HepG2 (cell line): ENCODE measurements at regions not wholly inside any gene's neighbourhood (a gene's known extent, or its start where the extent isn't known, plus 50 kb on each side); places are given as distances from the start of the nearest gene placed in this dataset.

ENCODE experiments used
- KLF9 ChIP-seq: IDR thresholded peaks from 2 replicates; pipeline ENCODE4 v1.6.1; 2016; ENCODE audit warnings: low read depth
- MEIS2 ChIP-seq: sonication (generic); formaldehyde crosslinking; IDR thresholded peaks from 2 replicates; pipeline ENCODE4 v1.9.0; 2021; ENCODE audit warnings: mild to moderate bottlenecking, missing genetic modification reagents
- MTF2 ChIP-seq: sonication (generic); formaldehyde crosslinking; IDR thresholded peaks from 2 replicates; pipeline ENCODE4 v1.5.0; 2020; ENCODE audit warnings: missing genetic modification reagents, borderline replicate concordance
- RORA ChIP-seq: sonication (generic); formaldehyde crosslinking; IDR thresholded peaks from 2 replicates; pipeline ENCODE4 v1.5.0; 2020; ENCODE audit warnings: mild to moderate bottlenecking, missing genetic modification reagents, moderate library complexity
- YEATS4 ChIP-seq: sonication (generic); formaldehyde crosslinking; IDR thresholded peaks from 2 replicates; pipeline ENCODE4 v1.4.0; 2020; ENCODE audit warnings: missing genetic modification reagents, borderline replicate concordance
- ZFX ChIP-seq: sonication (generic); formaldehyde crosslinking; IDR thresholded peaks from 2 replicates; pipeline ENCODE4 v1.4.0; 2020; ENCODE audit warnings: mild to moderate bottlenecking, low read depth, missing genetic modification reagents, moderate library complexity
- ZNF446 ChIP-seq: sonication (generic); formaldehyde crosslinking; IDR thresholded peaks from 2 replicates; pipeline ENCODE4 v1.5.0; 2020; ENCODE audit warnings: mild to moderate bottlenecking, missing genetic modification reagents
- ZNF614 ChIP-seq: IDR thresholded peaks from 2 replicates; pipeline ENCODE4 v1.6.1; 2018; ENCODE audit warnings: missing biosample characterization, missing genetic modification reagents, inconsistent platforms, borderline replicate concordance
- TF ChIP-seq, protein P1 (sequence below): IDR thresholded peaks from 2 replicates; pipeline ENCODE4 v1.6.1; 2016; ENCODE audit warnings: missing compliant biosample characterization, missing genetic modification reagents, borderline replicate concordance
- TF ChIP-seq, protein P2 (sequence below): sonication (generic); formaldehyde crosslinking; IDR thresholded peaks from 2 replicates; pipeline ENCODE4 v1.5.1; 2020; ENCODE audit warnings: missing genetic modification reagents, mild to moderate bottlenecking, borderline replicate concordance
- TF ChIP-seq, protein P3 (sequence below): sonication (generic); formaldehyde crosslinking; IDR thresholded peaks from 2 replicates; pipeline ENCODE4 v1.4.0; 2020; ENCODE audit warnings: mild to moderate bottlenecking, missing genetic modification reagents
- TF ChIP-seq, protein P4 (sequence below): IDR thresholded peaks from 2 replicates; pipeline ENCODE4 v1.6.1; 2016; ENCODE audit warnings: mild to moderate bottlenecking, missing biosample characterization, missing genetic modification reagents
- TF ChIP-seq, protein P5 (sequence below): sonication (generic); formaldehyde crosslinking; IDR thresholded peaks from 2 replicates; pipeline ENCODE4 v1.4.0; 2020; ENCODE audit warnings: missing genetic modification reagents
- TF ChIP-seq, protein P6 (sequence below): conservative IDR thresholded peaks from 2 replicates; pipeline ENCODE4 v1.6.1; 2018; ENCODE audit warnings: missing genetic modification reagents
- TF ChIP-seq, protein P7 (sequence below): sonication (generic); formaldehyde crosslinking; IDR thresholded peaks from 2 replicates; pipeline ENCODE4 v1.4.0; 2020; ENCODE audit warnings: missing genetic modification reagents

DNA sequence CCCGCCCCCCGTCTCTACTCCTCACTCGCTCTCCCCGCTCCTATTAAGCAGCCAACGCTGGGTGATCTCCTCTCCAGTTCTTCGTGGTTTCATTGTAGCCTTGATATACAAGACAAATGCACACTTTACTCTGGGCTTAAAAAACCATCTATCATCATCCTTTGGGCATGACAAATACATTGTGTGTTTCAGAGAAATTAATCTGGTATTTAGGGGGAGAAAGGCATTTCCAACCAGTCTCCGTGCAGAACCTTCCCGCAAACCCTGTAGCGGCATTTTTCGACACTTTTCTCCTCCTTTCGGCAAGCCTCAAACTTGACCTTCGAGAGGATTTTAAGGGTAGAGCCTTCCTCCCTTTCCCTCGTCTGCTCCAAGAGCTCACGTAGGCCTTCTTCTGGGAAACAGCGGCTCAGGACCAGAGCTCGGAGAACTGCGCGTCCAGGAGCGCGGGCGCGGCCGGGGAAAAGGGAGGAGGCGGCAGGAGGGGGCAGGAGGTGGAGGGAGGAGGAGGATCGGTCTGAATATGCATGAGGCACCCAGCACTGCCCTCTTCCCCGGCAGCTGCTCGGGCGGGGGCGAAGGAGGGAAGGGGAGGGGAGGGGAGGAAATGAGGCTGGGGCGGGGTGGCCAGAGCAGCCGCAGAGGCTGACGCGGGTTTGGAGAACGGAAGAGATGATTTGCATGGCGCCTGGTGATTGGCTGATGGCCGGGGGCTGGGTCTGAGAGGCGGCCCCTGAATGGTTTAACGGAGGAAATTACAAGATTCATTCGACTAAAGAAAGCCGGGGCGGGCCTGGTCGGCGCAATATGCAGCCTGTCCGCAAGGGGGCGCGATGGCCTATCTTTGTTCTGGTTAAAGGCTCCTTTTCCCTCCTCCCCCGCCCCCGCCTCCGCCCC is 127.5 kb downstream of the TMEM161B start (continued):
- TF ChIP-seq, protein P1, sequence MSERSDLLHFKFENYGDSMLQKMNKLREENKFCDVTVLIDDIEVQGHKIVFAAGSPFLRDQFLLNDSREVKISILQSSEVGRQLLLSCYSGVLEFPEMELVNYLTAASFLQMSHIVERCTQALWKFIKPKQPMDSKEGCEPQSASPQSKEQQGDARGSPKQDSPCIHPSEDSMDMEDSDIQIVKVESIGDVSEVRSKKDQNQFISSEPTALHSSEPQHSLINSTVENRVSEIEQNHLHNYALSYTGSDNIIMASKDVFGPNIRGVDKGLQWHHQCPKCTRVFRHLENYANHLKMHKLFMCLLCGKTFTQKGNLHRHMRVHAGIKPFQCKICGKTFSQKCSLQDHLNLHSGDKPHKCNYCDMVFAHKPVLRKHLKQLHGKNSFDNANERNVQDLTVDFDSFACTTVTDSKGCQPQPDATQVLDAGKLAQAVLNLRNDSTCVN (CRISPR knock-in tag): no peak
- TF ChIP-seq, protein P2, sequence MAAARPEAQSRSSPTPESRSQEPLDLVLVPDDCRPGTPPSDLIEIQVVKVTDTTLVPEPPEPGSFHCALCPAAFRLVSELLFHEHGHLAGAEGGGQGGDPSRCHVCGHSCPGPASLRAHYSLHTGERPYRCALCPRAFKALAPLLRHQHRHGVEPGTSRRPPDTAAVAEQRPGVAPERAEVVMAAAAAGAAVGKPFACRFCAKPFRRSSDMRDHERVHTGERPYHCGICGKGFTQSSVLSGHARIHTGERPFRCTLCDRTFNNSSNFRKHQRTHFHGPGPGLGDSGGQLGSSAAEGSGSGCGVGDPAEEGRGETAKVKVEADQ (CRISPR knock-in tag): no peak
- TF ChIP-seq, protein P3, sequence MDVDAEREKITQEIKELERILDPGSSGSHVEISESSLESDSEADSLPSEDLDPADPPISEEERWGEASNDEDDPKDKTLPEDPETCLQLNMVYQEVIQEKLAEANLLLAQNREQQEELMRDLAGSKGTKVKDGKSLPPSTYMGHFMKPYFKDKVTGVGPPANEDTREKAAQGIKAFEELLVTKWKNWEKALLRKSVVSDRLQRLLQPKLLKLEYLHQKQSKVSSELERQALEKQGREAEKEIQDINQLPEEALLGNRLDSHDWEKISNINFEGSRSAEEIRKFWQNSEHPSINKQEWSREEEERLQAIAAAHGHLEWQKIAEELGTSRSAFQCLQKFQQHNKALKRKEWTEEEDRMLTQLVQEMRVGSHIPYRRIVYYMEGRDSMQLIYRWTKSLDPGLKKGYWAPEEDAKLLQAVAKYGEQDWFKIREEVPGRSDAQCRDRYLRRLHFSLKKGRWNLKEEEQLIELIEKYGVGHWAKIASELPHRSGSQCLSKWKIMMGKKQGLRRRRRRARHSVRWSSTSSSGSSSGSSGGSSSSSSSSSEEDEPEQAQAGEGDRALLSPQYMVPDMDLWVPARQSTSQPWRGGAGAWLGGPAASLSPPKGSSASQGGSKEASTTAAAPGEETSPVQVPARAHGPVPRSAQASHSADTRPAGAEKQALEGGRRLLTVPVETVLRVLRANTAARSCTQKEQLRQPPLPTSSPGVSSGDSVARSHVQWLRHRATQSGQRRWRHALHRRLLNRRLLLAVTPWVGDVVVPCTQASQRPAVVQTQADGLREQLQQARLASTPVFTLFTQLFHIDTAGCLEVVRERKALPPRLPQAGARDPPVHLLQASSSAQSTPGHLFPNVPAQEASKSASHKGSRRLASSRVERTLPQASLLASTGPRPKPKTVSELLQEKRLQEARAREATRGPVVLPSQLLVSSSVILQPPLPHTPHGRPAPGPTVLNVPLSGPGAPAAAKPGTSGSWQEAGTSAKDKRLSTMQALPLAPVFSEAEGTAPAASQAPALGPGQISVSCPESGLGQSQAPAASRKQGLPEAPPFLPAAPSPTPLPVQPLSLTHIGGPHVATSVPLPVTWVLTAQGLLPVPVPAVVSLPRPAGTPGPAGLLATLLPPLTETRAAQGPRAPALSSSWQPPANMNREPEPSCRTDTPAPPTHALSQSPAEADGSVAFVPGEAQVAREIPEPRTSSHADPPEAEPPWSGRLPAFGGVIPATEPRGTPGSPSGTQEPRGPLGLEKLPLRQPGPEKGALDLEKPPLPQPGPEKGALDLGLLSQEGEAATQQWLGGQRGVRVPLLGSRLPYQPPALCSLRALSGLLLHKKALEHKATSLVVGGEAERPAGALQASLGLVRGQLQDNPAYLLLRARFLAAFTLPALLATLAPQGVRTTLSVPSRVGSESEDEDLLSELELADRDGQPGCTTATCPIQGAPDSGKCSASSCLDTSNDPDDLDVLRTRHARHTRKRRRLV (CRISPR knock-in tag): no peak
- TF ChIP-seq, protein P4, sequence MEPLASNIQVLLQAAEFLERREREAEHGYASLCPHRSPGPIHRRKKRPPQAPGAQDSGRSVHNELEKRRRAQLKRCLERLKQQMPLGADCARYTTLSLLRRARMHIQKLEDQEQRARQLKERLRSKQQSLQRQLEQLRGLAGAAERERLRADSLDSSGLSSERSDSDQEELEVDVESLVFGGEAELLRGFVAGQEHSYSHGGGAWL (CRISPR knock-in tag): no peak
- no peak for TF ChIP-seq MEIS2 (CRISPR knock-in tag)
- TF ChIP-seq MTF2 (CRISPR knock-in tag): no peak
- TF ChIP-seq ZNF614 (CRISPR knock-in tag): no peak
- no peak for TF ChIP-seq ZNF446 (CRISPR knock-in tag)
- peak; percentile 49; the same call in 1 of the 2 replicates for TF ChIP-seq ZFX (CRISPR knock-in tag)
- TF ChIP-seq KLF9 (CRISPR knock-in tag): no peak
- TF ChIP-seq, protein P5, sequence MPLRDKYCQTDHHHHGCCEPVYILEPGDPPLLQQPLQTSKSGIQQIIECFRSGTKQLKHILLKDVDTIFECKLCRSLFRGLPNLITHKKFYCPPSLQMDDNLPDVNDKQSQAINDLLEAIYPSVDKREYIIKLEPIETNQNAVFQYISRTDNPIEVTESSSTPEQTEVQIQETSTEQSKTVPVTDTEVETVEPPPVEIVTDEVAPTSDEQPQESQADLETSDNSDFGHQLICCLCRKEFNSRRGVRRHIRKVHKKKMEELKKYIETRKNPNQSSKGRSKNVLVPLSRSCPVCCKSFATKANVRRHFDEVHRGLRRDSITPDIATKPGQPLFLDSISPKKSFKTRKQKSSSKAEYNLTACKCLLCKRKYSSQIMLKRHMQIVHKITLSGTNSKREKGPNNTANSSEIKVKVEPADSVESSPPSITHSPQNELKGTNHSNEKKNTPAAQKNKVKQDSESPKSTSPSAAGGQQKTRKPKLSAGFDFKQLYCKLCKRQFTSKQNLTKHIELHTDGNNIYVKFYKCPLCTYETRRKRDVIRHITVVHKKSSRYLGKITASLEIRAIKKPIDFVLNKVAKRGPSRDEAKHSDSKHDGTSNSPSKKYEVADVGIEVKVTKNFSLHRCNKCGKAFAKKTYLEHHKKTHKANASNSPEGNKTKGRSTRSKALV (CRISPR knock-in tag): no peak
- no peak for TF ChIP-seq YEATS4 (CRISPR knock-in tag)
- TF ChIP-seq, protein P6, sequence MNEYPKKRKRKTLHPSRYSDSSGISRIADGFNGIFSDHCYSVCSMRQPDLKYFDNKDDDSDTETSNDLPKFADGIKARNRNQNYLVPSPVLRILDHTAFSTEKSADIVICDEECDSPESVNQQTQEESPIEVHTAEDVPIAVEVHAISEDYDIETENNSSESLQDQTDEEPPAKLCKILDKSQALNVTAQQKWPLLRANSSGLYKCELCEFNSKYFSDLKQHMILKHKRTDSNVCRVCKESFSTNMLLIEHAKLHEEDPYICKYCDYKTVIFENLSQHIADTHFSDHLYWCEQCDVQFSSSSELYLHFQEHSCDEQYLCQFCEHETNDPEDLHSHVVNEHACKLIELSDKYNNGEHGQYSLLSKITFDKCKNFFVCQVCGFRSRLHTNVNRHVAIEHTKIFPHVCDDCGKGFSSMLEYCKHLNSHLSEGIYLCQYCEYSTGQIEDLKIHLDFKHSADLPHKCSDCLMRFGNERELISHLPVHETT (CRISPR knock-in tag): no peak
- TF ChIP-seq, protein P7, sequence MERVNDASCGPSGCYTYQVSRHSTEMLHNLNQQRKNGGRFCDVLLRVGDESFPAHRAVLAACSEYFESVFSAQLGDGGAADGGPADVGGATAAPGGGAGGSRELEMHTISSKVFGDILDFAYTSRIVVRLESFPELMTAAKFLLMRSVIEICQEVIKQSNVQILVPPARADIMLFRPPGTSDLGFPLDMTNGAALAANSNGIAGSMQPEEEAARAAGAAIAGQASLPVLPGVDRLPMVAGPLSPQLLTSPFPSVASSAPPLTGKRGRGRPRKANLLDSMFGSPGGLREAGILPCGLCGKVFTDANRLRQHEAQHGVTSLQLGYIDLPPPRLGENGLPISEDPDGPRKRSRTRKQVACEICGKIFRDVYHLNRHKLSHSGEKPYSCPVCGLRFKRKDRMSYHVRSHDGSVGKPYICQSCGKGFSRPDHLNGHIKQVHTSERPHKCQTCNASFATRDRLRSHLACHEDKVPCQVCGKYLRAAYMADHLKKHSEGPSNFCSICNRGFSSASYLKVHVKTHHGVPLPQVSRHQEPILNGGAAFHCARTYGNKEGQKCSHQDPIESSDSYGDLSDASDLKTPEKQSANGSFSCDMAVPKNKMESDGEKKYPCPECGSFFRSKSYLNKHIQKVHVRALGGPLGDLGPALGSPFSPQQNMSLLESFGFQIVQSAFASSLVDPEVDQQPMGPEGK: peak; percentile 44; the same call in 1 of the 2 replicates
- TF ChIP-seq RORA: no peak
